ENCODE measurements at regions not wholly inside any gene's neighbourhood (a gene's known extent, or its start where the extent isn't known, plus 50 kb on each side); places are given as distances from the start of the nearest gene placed in this dataset.

DNA sequence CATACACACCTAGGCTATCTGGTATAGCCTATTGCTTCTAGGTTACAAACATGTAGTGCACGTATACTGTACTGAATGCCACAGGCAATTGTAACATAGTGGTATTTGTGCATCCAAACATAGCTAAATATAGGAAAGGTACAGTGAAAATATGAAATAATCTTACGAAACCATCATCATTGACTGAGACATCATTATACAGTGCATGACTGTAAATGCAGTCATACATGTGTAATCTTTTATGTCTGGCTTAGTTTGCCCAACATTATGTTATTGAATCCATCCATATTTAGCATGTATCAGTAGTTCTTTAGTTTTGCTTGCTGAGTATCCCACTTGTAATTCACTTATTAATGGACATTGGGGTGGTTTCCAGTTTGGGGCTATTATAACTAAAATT lies 124.9 kb downstream of the CYLD start:
- no peak for DNase-seq

GRCh38 chr16:50864386-50864785 lies 122.5 kb downstream of the CYLD start:
- DNase-seq = no peak

GRCh38 chr16:50863644-50864144 lies 121.8 kb downstream of the CYLD start:
- DNase-seq = no peak

DNA sequence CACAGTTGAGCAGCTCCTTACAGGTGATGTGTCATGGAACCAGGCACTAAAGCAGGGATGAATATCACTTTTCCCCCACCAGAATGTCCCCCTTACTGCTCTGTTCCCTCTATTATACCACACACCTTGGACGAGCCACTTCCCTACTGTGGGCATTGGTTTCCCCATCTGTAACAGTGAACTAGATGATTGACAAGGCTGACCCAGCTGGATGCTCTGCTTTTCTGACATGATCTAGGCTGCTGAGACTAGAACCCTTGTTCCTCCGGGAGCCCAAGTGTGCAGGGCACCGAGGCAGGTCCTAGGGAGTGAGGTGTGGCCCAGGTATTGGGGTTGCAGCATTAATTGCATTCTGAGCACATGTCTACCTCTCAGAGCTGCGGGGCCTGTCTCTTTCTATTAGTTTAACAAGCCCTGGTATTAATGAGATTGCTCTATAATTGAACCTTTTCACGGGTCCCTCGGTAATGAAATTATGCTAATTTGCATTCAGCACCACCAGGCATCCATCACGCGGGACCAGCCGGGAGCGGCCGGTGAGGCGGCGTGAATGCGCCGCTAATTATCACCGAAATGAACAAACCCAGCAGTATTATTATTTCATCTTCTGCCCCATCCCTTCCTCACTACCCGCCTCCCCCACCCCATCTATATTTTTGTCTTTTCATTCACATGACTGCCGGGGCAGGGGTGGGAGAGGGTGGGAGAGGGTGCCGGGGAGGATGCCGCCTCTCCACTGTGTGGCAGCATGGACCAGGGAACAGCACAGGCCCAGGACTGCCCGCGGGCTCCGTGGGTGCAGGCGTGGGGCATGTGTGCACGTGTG lies 121.1 kb downstream of the CYLD start:
- no peak for DNase-seq

GRCh38 chr16:50861970-50862411 lies 120.1 kb downstream of the CYLD start:
- peak; percentile 14 for DNase-seq

DNA sequence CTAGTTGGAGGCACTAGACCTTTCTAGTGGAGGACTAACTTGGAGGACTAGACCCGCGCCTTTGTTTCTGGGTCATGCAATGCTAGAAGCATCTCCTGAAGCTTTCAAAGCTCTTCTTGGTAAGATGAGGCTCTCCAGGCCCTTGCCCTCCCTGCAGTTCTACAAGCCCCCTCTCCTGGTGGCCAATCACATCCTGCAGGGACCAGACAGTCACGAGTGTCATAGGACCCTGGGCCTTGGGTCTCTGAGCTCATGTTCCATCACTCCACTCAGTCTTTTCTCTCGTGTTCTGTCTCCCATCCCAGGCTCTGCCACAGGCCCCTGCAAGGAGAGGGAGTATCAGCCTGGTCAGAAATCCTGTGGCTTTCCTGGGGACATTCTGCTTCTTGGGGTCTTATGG lies 119.6 kb downstream of the CYLD start:
- DNase-seq = no peak

DNA sequence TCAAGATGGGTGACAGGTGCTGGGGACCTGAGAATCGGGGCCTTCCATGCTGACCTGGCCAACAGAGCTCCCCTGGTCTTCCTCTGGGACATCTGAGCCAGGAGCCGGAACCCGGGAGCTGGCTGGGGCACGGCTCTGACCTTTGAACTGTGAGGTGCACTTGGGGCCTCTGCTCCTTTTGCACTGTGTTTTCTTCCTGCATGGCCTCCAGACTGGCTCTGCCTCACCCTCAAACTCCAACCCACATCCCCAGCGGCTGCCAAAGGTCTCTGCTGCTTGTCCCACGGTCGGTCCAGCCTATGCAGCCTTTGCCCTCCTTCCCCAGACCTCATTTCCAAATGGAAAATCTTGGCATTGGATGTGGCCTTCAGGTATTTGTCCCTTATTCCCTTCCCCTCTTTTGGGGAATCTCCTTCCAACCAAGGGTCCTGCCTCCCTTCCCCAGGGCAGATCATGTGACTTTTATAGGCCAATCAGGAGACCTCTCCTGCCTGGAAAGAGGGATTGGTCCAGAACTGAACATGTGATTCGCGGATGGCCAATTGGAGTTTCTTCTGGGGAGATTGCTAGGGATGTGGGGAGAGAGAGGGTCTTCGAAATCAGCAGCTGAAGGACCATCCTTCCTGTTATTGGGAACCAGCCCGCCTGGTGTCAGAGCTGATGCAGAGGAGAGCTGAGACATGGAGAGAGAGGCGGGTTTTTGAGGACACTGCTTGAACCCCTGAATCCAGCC lies 117.9 kb downstream of the CYLD start:
- no peak for DNase-seq

GRCh38 chr16:50858877-50859627 lies 117.2 kb downstream of the CYLD start:
- no peak for DNase-seq

GRCh38 chr16:50858376-50858775 lies 116.5 kb downstream of the CYLD start:
- DNase-seq = no peak

DNA sequence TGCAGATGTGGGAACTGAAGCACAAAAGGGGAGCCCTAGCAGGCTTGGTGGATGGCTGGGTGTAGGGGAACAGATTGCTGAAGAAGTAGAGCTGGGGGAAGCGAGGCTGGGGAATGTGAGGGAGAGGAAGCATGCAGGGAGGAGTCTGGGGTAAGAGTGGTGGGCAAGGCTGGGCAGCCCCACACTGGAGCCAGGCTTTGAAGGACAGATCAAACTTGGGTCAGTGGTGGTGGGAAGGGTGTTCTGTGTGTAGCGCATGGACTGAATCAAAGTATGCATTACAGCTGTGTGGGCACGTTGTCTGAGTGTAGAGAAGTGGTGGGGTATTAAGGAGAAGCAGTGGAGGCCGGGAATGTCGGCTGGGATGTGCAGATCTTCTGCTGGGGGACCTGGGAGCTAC lies 116.0 kb downstream of the CYLD start:
- no peak for DNase-seq

DNA sequence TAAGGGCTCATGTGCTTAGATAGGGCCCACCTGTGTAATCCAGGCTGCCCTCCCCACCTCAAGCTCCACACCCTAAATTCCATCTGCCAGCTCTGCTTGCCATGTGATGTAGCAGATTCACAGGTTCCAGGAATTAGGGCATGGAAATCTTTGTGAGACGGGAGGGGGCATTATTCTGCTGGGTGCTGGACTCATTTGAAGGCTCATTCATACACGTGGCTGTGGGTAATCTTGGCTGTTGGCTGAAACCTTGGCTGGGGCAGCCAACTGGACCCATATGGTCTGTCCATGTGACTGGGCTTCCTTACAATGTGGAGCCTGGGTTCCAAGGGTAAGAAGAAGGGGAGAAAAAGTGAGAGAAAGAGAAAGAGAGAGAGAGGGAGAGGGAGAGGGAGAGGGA lies 115.1 kb downstream of the CYLD start:
- no peak for DNase-seq

DNA sequence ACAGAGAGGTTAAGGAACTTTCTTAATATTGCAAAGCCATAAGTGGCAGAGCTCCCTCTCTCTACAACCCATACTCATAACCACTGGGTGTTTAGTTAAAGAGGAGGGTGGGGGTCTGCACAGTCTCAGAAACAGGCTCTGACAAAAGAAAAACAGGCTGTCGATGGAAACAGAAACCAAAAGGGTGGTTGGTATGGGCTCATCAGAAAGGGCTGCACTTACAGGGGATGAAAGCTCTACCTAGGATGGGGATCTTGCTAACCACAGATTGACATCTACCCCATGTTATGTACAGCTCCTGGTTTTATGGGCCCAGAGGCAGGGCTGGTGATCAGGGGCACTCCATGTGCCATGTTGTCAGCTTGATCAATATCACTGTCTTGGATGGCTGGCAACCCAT lies 111.4 kb downstream of the CYLD start:
- DNase-seq = no peak

Measured in T1000 (cell line).